Left ventricle myocardium inferior (tissue), 1 donor: ENCODE measurements at regions not wholly inside any gene's neighbourhood (a gene's known extent, or its start where the extent isn't known, plus 50 kb on each side); places are given as distances from the start of the nearest gene placed in this dataset.

Experiments
- DNase-seq: peaks from one replicate; pipeline ENCODE4 v3.0.0-alpha.2; 2020
- H3K27ac ChIP-seq: fragments of 200-600 bp; replicated peaks from 2 replicates; pipeline ENCODE4 v1.8.0; 2021
- H3K27me3 ChIP-seq: fragments of 200-600 bp; 2 replicates; pipeline ENCODE4 v1.8.0; 2021; ENCODE audit warnings: low read depth
- H3K36me3 ChIP-seq: fragments of 200-600 bp; 2 replicates; pipeline ENCODE4 v1.8.0; 2021
- H3K4me1 ChIP-seq: fragments of 200-600 bp; 2 replicates; pipeline ENCODE4 v1.8.0; 2021
- H3K4me3 ChIP-seq: fragments of 200-600 bp; 2 replicates; pipeline ENCODE4 v1.8.0; 2021; ENCODE audit warnings: mild to moderate bottlenecking, moderate library complexity
- H3K9me3 ChIP-seq: fragments of 200-600 bp; replicated peaks from 2 replicates; pipeline ENCODE4 v1.8.0; 2021
- intact Hi-C: fragments of 100-400 bp; cut with micrococcal nuclease; formaldehyde crosslinking; loops from one replicate; pipeline ENCODE4 v1.11.0; 2022
- TF ChIP-seq, protein P1 (sequence below): fragments of 200-600 bp; IDR thresholded peaks from 2 replicates; pipeline ENCODE4 v1.8.0; 2021; ENCODE audit warnings: antibody characterized with exemption, mild to moderate bottlenecking, borderline replicate concordance
- donor health status: DM: no; HTN: yes; CAD: no; lungs with severe emphysema.

DNA sequence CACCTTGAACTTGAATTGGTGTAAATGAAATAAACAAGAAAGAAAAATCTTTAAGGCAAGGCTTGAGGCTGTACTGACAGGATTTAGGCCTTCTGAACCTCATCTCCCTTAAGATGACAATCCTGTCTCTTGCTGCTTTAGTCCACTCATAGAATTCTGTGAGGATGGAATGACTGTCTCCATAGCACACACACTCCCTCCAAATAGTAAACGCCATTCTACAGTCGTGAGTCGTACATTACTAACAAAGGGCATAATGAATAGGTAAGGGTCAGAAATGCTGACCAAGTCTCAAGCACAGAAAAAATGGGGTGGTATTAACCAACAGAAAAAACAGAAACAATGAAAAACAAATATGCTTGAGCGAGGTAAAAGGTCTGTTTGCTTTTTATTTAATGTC lies 71.8 kb upstream of the SIMC1 start:
- H3K4me1 ChIP-seq: no peaks in the 10 kb centered on the region
- TF ChIP-seq, protein P1, sequence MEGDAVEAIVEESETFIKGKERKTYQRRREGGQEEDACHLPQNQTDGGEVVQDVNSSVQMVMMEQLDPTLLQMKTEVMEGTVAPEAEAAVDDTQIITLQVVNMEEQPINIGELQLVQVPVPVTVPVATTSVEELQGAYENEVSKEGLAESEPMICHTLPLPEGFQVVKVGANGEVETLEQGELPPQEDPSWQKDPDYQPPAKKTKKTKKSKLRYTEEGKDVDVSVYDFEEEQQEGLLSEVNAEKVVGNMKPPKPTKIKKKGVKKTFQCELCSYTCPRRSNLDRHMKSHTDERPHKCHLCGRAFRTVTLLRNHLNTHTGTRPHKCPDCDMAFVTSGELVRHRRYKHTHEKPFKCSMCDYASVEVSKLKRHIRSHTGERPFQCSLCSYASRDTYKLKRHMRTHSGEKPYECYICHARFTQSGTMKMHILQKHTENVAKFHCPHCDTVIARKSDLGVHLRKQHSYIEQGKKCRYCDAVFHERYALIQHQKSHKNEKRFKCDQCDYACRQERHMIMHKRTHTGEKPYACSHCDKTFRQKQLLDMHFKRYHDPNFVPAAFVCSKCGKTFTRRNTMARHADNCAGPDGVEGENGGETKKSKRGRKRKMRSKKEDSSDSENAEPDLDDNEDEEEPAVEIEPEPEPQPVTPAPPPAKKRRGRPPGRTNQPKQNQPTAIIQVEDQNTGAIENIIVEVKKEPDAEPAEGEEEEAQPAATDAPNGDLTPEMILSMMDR: no peak
- H3K27ac ChIP-seq: no peak overlapping the region
- H3K27me3 ChIP-seq: peaks cover 76% of the 10 kb centered on the region
- intact Hi-C loops: no loop called here
- H3K9me3 ChIP-seq: no peaks in the 10 kb centered on the region
- H3K4me3 ChIP-seq: no peak overlapping the region
- no peak for DNase-seq
- no peaks in the 10 kb centered on the region for H3K36me3 ChIP-seq

DNA sequence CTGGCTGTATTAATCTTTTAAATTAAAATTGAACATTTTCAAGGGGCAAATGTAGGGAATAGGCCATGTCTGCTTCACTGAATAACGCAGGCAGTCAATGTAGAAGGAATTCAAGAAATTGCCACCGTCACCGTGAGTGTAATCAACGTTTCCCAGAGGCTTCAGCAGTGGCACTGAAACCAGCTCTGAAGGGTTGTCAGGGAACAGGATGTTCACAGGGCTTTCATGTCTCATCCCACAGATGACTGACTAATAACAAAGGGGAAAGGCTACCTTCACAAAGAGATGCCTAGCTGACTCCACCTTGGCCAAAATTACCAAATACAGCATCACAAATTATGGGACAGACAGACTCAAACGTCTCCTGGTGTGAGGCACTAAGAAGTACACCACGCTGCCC lies 70.4 kb upstream of the SIMC1 start:
- H3K27me3 ChIP-seq: peaks cover 83% of the 10 kb centered on the region
- intact Hi-C loops: no loop called here

DNA sequence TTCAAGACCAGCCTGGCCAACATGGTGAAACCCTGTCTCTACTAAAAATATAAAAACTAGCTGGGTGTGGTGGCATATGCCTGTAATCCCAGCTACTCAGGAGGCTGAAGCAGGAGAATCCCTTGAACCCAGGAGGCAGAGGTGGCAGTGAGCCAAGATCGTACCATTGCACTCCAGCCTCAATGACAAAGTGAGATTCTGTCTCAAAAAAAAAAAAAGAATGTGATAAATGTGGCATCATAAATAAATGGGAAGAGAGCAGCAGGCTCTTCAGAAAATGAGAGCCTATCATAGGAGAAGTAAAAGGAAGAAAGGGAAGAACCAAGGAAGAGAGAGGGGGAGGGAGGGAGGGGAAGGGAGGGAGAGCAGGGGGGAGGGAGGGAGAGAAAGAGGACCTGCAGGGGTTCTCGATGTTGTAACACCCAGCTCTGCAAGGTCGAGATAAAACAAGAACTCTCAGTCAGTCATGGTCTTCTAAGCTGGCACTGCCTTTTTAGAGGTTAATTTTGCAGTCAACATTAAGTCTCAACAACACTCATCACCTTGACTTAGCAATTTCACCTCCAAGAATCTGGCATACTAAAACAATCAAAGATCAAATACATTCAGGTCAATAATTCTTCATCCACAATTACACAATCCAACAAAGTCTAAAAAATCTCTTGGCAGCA lies 68.7 kb upstream of the SIMC1 start:
- Histone ChIP-seq H3K36me3 (no peaks in the 10 kb centered on the region), H3K27ac (no peak overlapping the region), H3K4me1 (no peaks in the 10 kb centered on the region), H3K9me3 (no peaks in the 10 kb centered on the region), H3K4me3 (no peak overlapping the region), H3K27me3 (peaks cover 93% of the 10 kb centered on the region)
- intact Hi-C loops: no loop called here
- DNase-seq: no peak
- TF ChIP-seq, protein P1: no peak

More for the DNA sequence above, 70.4 kb upstream of the SIMC1 start:
- no peaks in the 10 kb centered on the region for H3K9me3 ChIP-seq
- TF ChIP-seq, protein P1: no peak
- H3K36me3 ChIP-seq: no peaks in the 10 kb centered on the region
- no peak overlapping the region for H3K4me3 ChIP-seq
- H3K4me1 ChIP-seq: no peaks in the 10 kb centered on the region
- DNase-seq: no peak
- H3K27ac ChIP-seq: no peak overlapping the region

DNA sequence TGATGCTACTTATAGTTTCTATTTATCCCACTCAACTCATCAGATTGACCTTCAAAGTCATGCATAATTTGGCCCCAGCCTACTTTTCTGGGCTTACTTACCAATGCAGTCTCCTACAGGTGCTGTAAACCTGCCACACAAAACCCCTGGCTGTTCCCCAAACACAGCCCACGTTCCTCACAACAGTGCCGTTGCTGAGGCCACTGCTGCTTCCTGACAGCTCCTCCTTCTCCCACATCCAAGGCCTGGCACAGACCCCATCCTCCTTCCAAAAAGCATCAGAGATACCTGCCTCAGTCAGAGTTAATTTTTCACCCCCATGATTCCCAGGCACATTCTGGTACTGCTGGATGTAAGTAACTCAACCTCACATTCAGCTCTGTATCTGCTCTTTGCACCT lies 68.1 kb upstream of the SIMC1 start:
- Histone ChIP-seq H3K36me3 (no peaks in the 10 kb centered on the region), H3K4me1 (no peaks in the 10 kb centered on the region), H3K27ac (no peak overlapping the region), H3K27me3 (peaks cover 95% of the 10 kb centered on the region), H3K4me3 (no peak overlapping the region), H3K9me3 (no peaks in the 10 kb centered on the region)
- no peak for DNase-seq
- intact Hi-C loops: no loop called here
- TF ChIP-seq, protein P1: no peak

DNA sequence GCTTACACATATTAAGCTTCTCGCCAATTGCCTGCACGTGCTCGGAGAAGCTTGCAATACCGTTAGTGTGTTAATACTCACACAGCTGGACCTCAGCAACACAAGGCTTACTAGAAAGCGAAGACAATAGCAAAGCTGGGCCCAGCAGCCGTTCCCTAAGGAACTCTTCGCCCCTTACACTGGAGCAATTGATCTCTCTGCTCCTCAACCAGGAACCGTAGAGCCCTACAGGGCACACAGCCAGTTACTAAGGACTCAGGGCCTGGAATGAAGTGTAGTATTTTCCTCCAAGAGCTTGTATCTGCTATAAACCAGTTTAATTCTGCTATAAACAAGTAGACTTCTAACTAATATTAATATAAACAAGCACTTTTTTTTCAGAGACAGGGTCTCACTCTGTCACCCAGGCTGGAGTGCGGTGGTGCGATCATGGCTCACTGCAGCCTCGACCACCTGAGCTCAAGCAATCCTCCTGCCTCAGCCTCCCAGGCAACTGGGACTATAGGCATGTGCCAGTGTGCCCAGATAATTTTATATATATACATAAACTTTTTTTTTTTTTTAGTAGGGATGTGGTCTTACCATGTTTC lies 67.0 kb upstream of the SIMC1 start:
- Histone ChIP-seq H3K4me1 (no peaks in the 10 kb centered on the region), H3K27ac (no peak overlapping the region), H3K9me3 (no peaks in the 10 kb centered on the region), H3K36me3 (no peaks in the 10 kb centered on the region), H3K27me3 (peaks cover 96% of the 10 kb centered on the region), H3K4me3 (no peak overlapping the region)
- DNase-seq: no peak
- intact Hi-C loops: no loop called here
- TF ChIP-seq, protein P1: no peak
